ENCODE measurements at regions not wholly inside any gene's neighbourhood (a gene's known extent, or its start where the extent isn't known, plus 50 kb on each side); places are given as distances from the start of the nearest gene placed in this dataset.

GRCh38 chr5:2181557-2181956, 298.8 kb upstream of the IRX4 start:
- Histone ChIP-seq H3K27me3 (ENCODE audit: insufficient read depth, low read length) (no peaks in the 10 kb centered on the region), H3K9ac (ENCODE audit: low read length) (no peak overlapping the region), H3K36me3 (ENCODE audit: insufficient read depth, low read length) (no peaks in the 10 kb centered on the region), H4K20me1 (ENCODE audit: insufficient read depth, low read length) (no peaks in the 10 kb centered on the region), H3K4me3 (ENCODE audit: insufficient read depth, low read depth, low read length) (no peak overlapping the region), H3K4me1 (ENCODE audit: insufficient read depth, low read length) (no peaks in the 10 kb centered on the region), H2AFZ (ENCODE audit: low read depth, low read length) (no peak overlapping the region), H3K4me2 (ENCODE audit: low read length) (no peak overlapping the region), H3K79me2 (ENCODE audit: insufficient read depth, low read length) (no peaks in the 10 kb centered on the region), H3K9me3 (ENCODE audit: insufficient read depth, low read depth, low read length) (peaks cover 4% of the 10 kb centered on the region), H3K27ac (ENCODE audit: low read depth, low read length) (no peak overlapping the region)
- no peak for FAIRE-seq
- H3K27ac Mint-ChIP-seq (ENCODE audit: unreplicated experiment) = no peak overlapping the region
- H3K27me3 Mint-ChIP-seq (ENCODE audit: low read depth, unreplicated experiment) = peaks cover 27% of the 10 kb centered on the region
- TF ChIP-seq CTCF (IDR thresholded peaks at IDR 0.05; ENCODE audit: insufficient read depth, low read depth, low read length) (no peak), EZH2 (IDR thresholded peaks at IDR 0.05; ENCODE audit: insufficient read depth, low read length) (no peak)
- no peak for DNase-seq (ENCODE audit: low read depth)
- H3K4me1 Mint-ChIP-seq (ENCODE audit: low read depth, unreplicated experiment) = no peaks in the 10 kb centered on the region
- H3K36me3 Mint-ChIP-seq (ENCODE audit: low read depth, unreplicated experiment) = no peaks in the 10 kb centered on the region
- H3K9me3 Mint-ChIP-seq (ENCODE audit: unreplicated experiment) = no peaks in the 10 kb centered on the region
- no peak overlapping the region for H3K4me3 Mint-ChIP-seq (ENCODE audit: unreplicated experiment)

DNA sequence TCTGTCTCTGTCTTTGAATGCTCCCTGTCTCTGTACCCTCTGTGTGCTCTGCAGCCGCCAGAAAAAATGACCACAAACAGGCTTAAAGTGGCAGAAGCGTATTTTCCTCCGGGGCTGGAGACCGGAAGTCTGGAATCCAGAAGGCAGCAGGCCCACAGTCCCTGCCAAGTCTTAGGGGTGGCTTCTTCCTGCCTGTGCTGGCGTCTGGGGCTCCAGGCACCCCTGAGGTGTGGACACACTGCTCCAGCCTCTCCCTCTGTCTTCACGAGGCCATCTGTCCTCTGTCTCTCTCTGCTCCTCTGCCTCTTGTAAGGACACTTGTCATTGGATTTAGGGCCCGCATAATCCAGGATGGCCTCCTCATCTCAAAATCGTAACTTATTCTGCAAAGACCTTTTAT, 298.4 kb upstream of the IRX4 start:
- no peak for FAIRE-seq
- Histone ChIP-seq H3K9me3 (ENCODE audit: insufficient read depth, low read depth, low read length) (peaks cover 4% of the 10 kb centered on the region), H3K4me2 (ENCODE audit: low read length) (no peak overlapping the region), H3K36me3 (ENCODE audit: insufficient read depth, low read length) (no peaks in the 10 kb centered on the region), H2AFZ (ENCODE audit: low read depth, low read length) (no peak overlapping the region), H3K79me2 (ENCODE audit: insufficient read depth, low read length) (no peaks in the 10 kb centered on the region), H3K9ac (ENCODE audit: low read length) (no peak overlapping the region), H3K4me1 (ENCODE audit: insufficient read depth, low read length) (no peaks in the 10 kb centered on the region), H3K4me3 (ENCODE audit: insufficient read depth, low read depth, low read length) (no peak overlapping the region), H3K27me3 (ENCODE audit: insufficient read depth, low read length) (no peaks in the 10 kb centered on the region), H4K20me1 (ENCODE audit: insufficient read depth, low read length) (no peaks in the 10 kb centered on the region), H3K27ac (ENCODE audit: low read depth, low read length) (no peak overlapping the region)
- Mint-ChIP-seq H3K4me1 (ENCODE audit: low read depth, unreplicated experiment) (no peaks in the 10 kb centered on the region), H3K4me3 (ENCODE audit: unreplicated experiment) (no peak overlapping the region), H3K9me3 (ENCODE audit: unreplicated experiment) (no peaks in the 10 kb centered on the region), H3K27ac (ENCODE audit: unreplicated experiment) (no peak overlapping the region), H3K36me3 (ENCODE audit: low read depth, unreplicated experiment) (no peaks in the 10 kb centered on the region), H3K27me3 (ENCODE audit: low read depth, unreplicated experiment) (peaks cover 30% of the 10 kb centered on the region)
- DNase-seq (ENCODE audit: low read depth) = no peak
- no peak for TF ChIP-seq CTCF (IDR thresholded peaks at IDR 0.05; ENCODE audit: insufficient read depth, low read depth, low read length)
- no peak for TF ChIP-seq EZH2 (IDR thresholded peaks at IDR 0.05; ENCODE audit: insufficient read depth, low read length)

GRCh38 chr5:2180456-2180855, 297.7 kb upstream of the IRX4 start:
- H3K4me1 ChIP-seq (ENCODE audit: insufficient read depth, low read length) = no peaks in the 10 kb centered on the region
- H3K27me3 Mint-ChIP-seq (ENCODE audit: low read depth, unreplicated experiment) = peaks cover 29% of the 10 kb centered on the region
- DNase-seq (ENCODE audit: low read depth) (no peak), FAIRE-seq (no peak)
- H2AFZ ChIP-seq (ENCODE audit: low read depth, low read length) = no peak overlapping the region
- peaks cover 4% of the 10 kb centered on the region for H3K9me3 ChIP-seq (ENCODE audit: insufficient read depth, low read depth, low read length)
- TF ChIP-seq EZH2 (IDR thresholded peaks at IDR 0.05; ENCODE audit: insufficient read depth, low read length) (no peak), CTCF (IDR thresholded peaks at IDR 0.05; ENCODE audit: insufficient read depth, low read depth, low read length) (no peak)
- no peaks in the 10 kb centered on the region for H4K20me1 ChIP-seq (ENCODE audit: insufficient read depth, low read length)
- H3K4me3 Mint-ChIP-seq (ENCODE audit: unreplicated experiment) = no peak overlapping the region
- H3K79me2 ChIP-seq (ENCODE audit: insufficient read depth, low read length) = no peaks in the 10 kb centered on the region
- H3K27ac ChIP-seq (ENCODE audit: low read depth, low read length) = no peak overlapping the region
- H3K4me2 ChIP-seq (ENCODE audit: low read length) = no peak overlapping the region
- H3K9ac ChIP-seq (ENCODE audit: low read length) = no peak overlapping the region
- no peaks in the 10 kb centered on the region for H3K36me3 Mint-ChIP-seq (ENCODE audit: low read depth, unreplicated experiment)
- H3K9me3 Mint-ChIP-seq (ENCODE audit: unreplicated experiment) = no peaks in the 10 kb centered on the region
- H3K4me3 ChIP-seq (ENCODE audit: insufficient read depth, low read depth, low read length) = no peak overlapping the region
- H3K27me3 ChIP-seq (ENCODE audit: insufficient read depth, low read length) = no peaks in the 10 kb centered on the region
- no peaks in the 10 kb centered on the region for H3K36me3 ChIP-seq (ENCODE audit: insufficient read depth, low read length)
- H3K4me1 Mint-ChIP-seq (ENCODE audit: low read depth, unreplicated experiment) = no peaks in the 10 kb centered on the region
- H3K27ac Mint-ChIP-seq (ENCODE audit: unreplicated experiment) = no peak overlapping the region

Measured in astrocyte (in vitro differentiated cells and primary cell).